HCT116 (cell line): ENCODE measurements at regions not wholly inside any gene's neighbourhood (a gene's known extent, or its start where the extent isn't known, plus 50 kb on each side); places are given as distances from the start of the nearest gene placed in this dataset.

ENCODE experiments used
- ATAC-seq: fragments of 200-7000 bp; cut with Tn5 transposase; 2 replicates; pipeline ENCODE4 v1.9.1; 2020; ENCODE audit warnings: mild to moderate bottlenecking, moderate library complexity
- BruUV-seq: library from RNA; stranded (reverse); fragments of 400-500 nt; replicated peaks from 2 replicates; lab custom pipeline; 2021; lab: Mats Ljungman, UMichigan
- CTCF ChIA-PET: fragments of 300-600 bp; sonication (Branson Sonifier 250); formaldehyde crosslinking; loops from one replicate; lab custom pipeline; 2021; ENCODE audit warnings: antibody characterized with exemption; lab: Charles Lee
- POLR2A ChIA-PET: fragments of 300-600, 350-600 bp; sonication (Branson Sonifier 250); formaldehyde crosslinking; loops from one replicate; lab custom pipeline; 2021; ENCODE audit warnings: antibody characterized with exemption; lab: Charles Lee
- RAD21 ChIA-PET, 2 experiments: fragments of 300-600 bp; sonication (Branson Sonifier 250); formaldehyde crosslinking; loops; one replicate each; lab custom pipeline; 2023; ENCODE audit warnings: low total read pairs in 2 of 2; ENCODE audit not compliant: uncharacterized antibody in 2 of 2, unreplicated experiment in 2 of 2, low non-redundant PET in 1 of 2; lab: Charles Lee
- DNase-seq: peaks from one replicate; pipeline ENCODE4 v3.0.0-alpha.2; 2010; ENCODE audit warnings: low read depth, low spot score
- H2AFZ ChIP-seq: fragments of 200-600 bp; shearing (Covaris generic), sonication (generic); 2 replicates; pipeline ENCODE4 v1.6.1; 2017; ENCODE audit warnings: low read depth, mixed run types, mixed read lengths, antibody characterized with exemption, low read length; ENCODE audit not compliant: poor library complexity, severe bottlenecking
- H3K27ac ChIP-seq: 2 replicates; pipeline ENCODE4 v1.5.1; 2012; ENCODE audit warnings: low read depth, low read length
- H3K27me3 ChIP-seq: fragments of 200-600 bp; sonication (generic); 2 replicates; pipeline ENCODE4 v1.6.1; 2016; ENCODE audit warnings: mixed run types, low read length, mixed read lengths; ENCODE audit not compliant: insufficient read depth
- H3K36me3 ChIP-seq, 2 experiments: fragments of 200-500 bp in 1 of 2; fragments of 200-600 bp in 1 of 2; sonication (Bioruptor generic) in 1 of 2; sonication (generic) in 1 of 2; 2 replicates each; pipeline versions ENCODE4 v1.5.1 to v1.6.1; 2014 to 2016; ENCODE audit warnings: low read length in 2 of 2, inconsistent platforms in 1 of 2, mixed read lengths in 1 of 2, mixed run types in 1 of 2; ENCODE audit not compliant: insufficient read depth in 2 of 2, control insufficient read depth in 1 of 2
- H3K4me1 ChIP-seq, 2 experiments: fragments of 200-600 bp in 1 of 2; sonication (generic) in 1 of 2; 2 replicates each; pipeline versions ENCODE4 v1.5.1 to v1.6.1; 2012 to 2017; ENCODE audit warnings: low read length in 2 of 2, inconsistent platforms in 1 of 2, mild to moderate bottlenecking in 1 of 2, mixed read lengths in 1 of 2, mixed run types in 1 of 2, moderate library complexity in 1 of 2; ENCODE audit not compliant: insufficient read depth in 2 of 2, control insufficient read depth in 1 of 2
- H3K4me2 ChIP-seq: fragments of 200-600 bp; sonication (generic); 2 replicates; pipeline ENCODE4 v1.6.1; 2017; ENCODE audit warnings: mixed run types, low read length, mixed read lengths
- H3K4me3 ChIP-seq, 2 experiments: fragments of 200-600 bp in 1 of 2; sonication (generic) in 1 of 2; replicated peaks in 1 of 2; 2 replicates each; pipeline ENCODE4 v1.5.1; 2011 to 2016; ENCODE audit warnings: low read length in 2 of 2, control low read depth in 1 of 2, low read depth in 1 of 2, mild to moderate bottlenecking in 1 of 2, mixed read lengths in 1 of 2, mixed run types in 1 of 2
- H3K79me2 ChIP-seq: fragments of 200-600 bp; sonication (generic); 2 replicates; pipeline ENCODE4 v1.6.1; 2017; ENCODE audit warnings: mild to moderate bottlenecking, mixed run types, low read length, moderate library complexity, mixed read lengths; ENCODE audit not compliant: insufficient read depth
- H3K9ac ChIP-seq: fragments of 200-600 bp; sonication (generic); 2 replicates; pipeline ENCODE4 v1.6.1; 2016; ENCODE audit warnings: low read length, mixed read lengths
- H3K9me2 ChIP-seq: fragments of 200-600 bp; sonication (generic), shearing (Covaris generic); 2 replicates; pipeline ENCODE4 v1.6.1; 2017; ENCODE audit warnings: mixed run types, mild to moderate bottlenecking, moderate library complexity; ENCODE audit not compliant: insufficient read depth
- H3K9me3 ChIP-seq, 2 experiments: fragments of 200-500 bp in 1 of 2; fragments of 200-600 bp in 1 of 2; sonication (Bioruptor generic) in 1 of 2; sonication (generic) in 1 of 2; 2 replicates each; pipeline ENCODE4 v1.6.1; 2014 to 2017; ENCODE audit warnings: low read length in 2 of 2, mixed read lengths in 2 of 2, inconsistent platforms in 1 of 2, low read depth in 1 of 2, mild to moderate bottlenecking in 1 of 2, mixed run types in 1 of 2, moderate library complexity in 1 of 2; ENCODE audit not compliant: control insufficient read depth in 1 of 2, insufficient read depth in 1 of 2
- H4K20me1 ChIP-seq: fragments of 200-600 bp; sonication (generic), shearing (Covaris generic); 2 replicates; pipeline ENCODE4 v1.6.1; 2017; ENCODE audit warnings: mixed run types, mild to moderate bottlenecking, moderate library complexity; ENCODE audit not compliant: insufficient read depth
- CBX3 ChIP-seq: IDR thresholded peaks from 2 replicates; pipeline ENCODE4 v1.6.1; 2012; ENCODE audit warnings: low read depth
- CEBPB ChIP-seq: IDR thresholded peaks from 2 replicates; pipeline ENCODE4 v1.6.1; 2012; ENCODE audit warnings: low read depth
- EGR1 ChIP-seq: IDR thresholded peaks from 2 replicates; pipeline ENCODE4 v1.6.1; 2012; ENCODE audit warnings: low read depth
- ELF1 ChIP-seq: IDR thresholded peaks from 2 replicates; pipeline ENCODE4 v1.6.1; 2012; ENCODE audit warnings: low read depth, borderline replicate concordance
- EZH2 ChIP-seq: fragments of 200-600 bp; sonication (generic); IDR thresholded peaks from 2 replicates; pipeline ENCODE4 v1.6.1; 2017; ENCODE audit warnings: antibody characterized with exemption, mixed run types
- EZH2phosphoT487 ChIP-seq: fragments of 200-600 bp; IDR thresholded peaks from 2 replicates; pipeline ENCODE4 v1.6.1; 2018; ENCODE audit warnings: antibody characterized with exemption, borderline replicate concordance
- FOSL1 ChIP-seq: IDR thresholded peaks from 2 replicates; pipeline ENCODE4 v1.6.1; 2012; ENCODE audit warnings: low read depth
- JUND ChIP-seq: IDR thresholded peaks from 2 replicates; pipeline ENCODE4 v1.6.1; 2012
- POLR2A ChIP-seq: IDR thresholded peaks from 2 replicates; pipeline ENCODE4 v1.7.0; 2011; ENCODE audit warnings: borderline replicate concordance; ENCODE audit not compliant: insufficient read depth, insufficient read length; ENCODE audit errors: extremely low read depth
- POLR2AphosphoS5 ChIP-seq: IDR thresholded peaks from 2 replicates; pipeline ENCODE4 v1.6.1; 2011; ENCODE audit warnings: mild to moderate bottlenecking, low read depth, low read length, moderate library complexity
- RAD21 ChIP-seq: IDR thresholded peaks from 2 replicates; pipeline ENCODE4 v1.6.1; 2012; ENCODE audit warnings: low read depth, mild to moderate bottlenecking
- SP1 ChIP-seq: IDR thresholded peaks from 2 replicates; pipeline ENCODE4 v1.6.1; 2012; ENCODE audit warnings: low read depth
- SRF ChIP-seq: IDR thresholded peaks from 2 replicates; pipeline ENCODE4 v1.6.1; 2012; ENCODE audit warnings: low read depth
- TCF7L2 ChIP-seq: IDR thresholded peaks from 2 replicates; pipeline ENCODE4 v1.7.0; 2011; ENCODE audit warnings: borderline replicate concordance, inconsistent platforms; ENCODE audit not compliant: insufficient read depth, insufficient read length; ENCODE audit errors: extremely low read depth
- YY1 ChIP-seq: IDR thresholded peaks from 2 replicates; pipeline ENCODE4 v1.6.1; 2011; ENCODE audit warnings: low read length, low read depth, moderate library complexity, mild to moderate bottlenecking; ENCODE audit not compliant: insufficient replicate concordance; ENCODE audit errors: extremely low read depth
- ZFX ChIP-seq: fragments of 450-650 bp; IDR thresholded peaks from 2 replicates; pipeline ENCODE4 v1.6.1; 2017
- intact Hi-C: fragments of 100-400 bp; cut with micrococcal nuclease; formaldehyde crosslinking; loops from 2 replicates; pipeline ENCODE4 v1.10.0; 2022
- TF ChIP-seq, protein P1 (sequence below): IDR thresholded peaks from 2 replicates; pipeline ENCODE4 v1.6.1; 2012
- TF ChIP-seq, protein P2 (sequence below): IDR thresholded peaks from 2 replicates; pipeline ENCODE4 v1.6.1; 2012; ENCODE audit warnings: low read depth
- TF ChIP-seq, protein P3 (sequence below): IDR thresholded peaks from 2 replicates; pipeline ENCODE4 v1.6.1; 2012
- TF ChIP-seq, protein P4 (sequence below): IDR thresholded peaks from 2 replicates; pipeline ENCODE4 v1.6.1; 2011; ENCODE audit warnings: mild to moderate bottlenecking, low read length, moderate library complexity; ENCODE audit not compliant: insufficient replicate concordance; ENCODE audit errors: extremely low read depth

DNA sequence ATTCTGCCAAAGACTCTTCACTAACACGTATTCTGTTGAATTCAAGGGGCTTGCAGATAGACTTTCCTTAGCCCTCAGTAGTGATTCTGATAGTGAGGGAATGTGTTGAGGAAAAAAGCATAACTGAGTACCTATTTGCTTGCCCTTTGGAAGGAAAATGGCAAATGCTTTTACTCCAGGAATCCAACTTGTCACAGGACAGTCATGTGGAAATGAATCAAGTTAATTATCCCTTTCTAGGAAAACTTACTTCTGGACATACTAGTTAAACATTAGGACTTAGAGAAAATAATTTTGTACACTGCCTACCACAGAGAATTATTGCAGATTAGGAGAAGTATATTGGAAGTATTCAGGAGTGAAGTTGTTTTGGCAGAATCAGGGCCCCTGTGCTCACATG is 148.9 kb upstream of the SLC13A1 start:
- no peaks in the 10 kb centered on the region for H3K79me2 ChIP-seq
- intact Hi-C loops = no loop called here
- POLR2A ChIA-PET = no interaction called here

More for the DNA sequence above, 148.9 kb upstream of the SLC13A1 start:
- Histone ChIP-seq H3K9me2 (no peaks in the 10 kb centered on the region), H2AFZ (no peak overlapping the region), H3K36me3 (no peaks in the 10 kb centered on the region), H3K4me1 (peaks cover 0 to 5% of the 10 kb centered on the region in 2 experiments; a peak in 1 of 4 replicates), H3K27me3 (no peaks in the 10 kb centered on the region), H3K27ac (no peak overlapping the region), H4K20me1 (no peaks in the 10 kb centered on the region), H3K4me3 (no peak overlapping the region), H3K9ac (no peak overlapping the region), H3K9me3 (no peaks in the 10 kb centered on the region), H3K4me2 (no peak overlapping the region)
- TF ChIP-seq SP1 (no peak), SRF (no peak), EGR1 (no peak), EZH2phosphoT487 (no peak), EZH2 (no peak), POLR2A (no peak), RAD21 (no peak), TCF7L2 (no peak), POLR2AphosphoS5 (no peak), FOSL1 (no peak), ZFX (no peak), CBX3 (no peak), JUND (no peak), YY1 (no peak), ELF1 (no peak), CEBPB (no peak)
- TF ChIP-seq, protein P1, sequence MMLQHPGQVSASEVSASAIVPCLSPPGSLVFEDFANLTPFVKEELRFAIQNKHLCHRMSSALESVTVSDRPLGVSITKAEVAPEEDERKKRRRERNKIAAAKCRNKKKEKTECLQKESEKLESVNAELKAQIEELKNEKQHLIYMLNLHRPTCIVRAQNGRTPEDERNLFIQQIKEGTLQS = no peak
- TF ChIP-seq, protein P2, sequence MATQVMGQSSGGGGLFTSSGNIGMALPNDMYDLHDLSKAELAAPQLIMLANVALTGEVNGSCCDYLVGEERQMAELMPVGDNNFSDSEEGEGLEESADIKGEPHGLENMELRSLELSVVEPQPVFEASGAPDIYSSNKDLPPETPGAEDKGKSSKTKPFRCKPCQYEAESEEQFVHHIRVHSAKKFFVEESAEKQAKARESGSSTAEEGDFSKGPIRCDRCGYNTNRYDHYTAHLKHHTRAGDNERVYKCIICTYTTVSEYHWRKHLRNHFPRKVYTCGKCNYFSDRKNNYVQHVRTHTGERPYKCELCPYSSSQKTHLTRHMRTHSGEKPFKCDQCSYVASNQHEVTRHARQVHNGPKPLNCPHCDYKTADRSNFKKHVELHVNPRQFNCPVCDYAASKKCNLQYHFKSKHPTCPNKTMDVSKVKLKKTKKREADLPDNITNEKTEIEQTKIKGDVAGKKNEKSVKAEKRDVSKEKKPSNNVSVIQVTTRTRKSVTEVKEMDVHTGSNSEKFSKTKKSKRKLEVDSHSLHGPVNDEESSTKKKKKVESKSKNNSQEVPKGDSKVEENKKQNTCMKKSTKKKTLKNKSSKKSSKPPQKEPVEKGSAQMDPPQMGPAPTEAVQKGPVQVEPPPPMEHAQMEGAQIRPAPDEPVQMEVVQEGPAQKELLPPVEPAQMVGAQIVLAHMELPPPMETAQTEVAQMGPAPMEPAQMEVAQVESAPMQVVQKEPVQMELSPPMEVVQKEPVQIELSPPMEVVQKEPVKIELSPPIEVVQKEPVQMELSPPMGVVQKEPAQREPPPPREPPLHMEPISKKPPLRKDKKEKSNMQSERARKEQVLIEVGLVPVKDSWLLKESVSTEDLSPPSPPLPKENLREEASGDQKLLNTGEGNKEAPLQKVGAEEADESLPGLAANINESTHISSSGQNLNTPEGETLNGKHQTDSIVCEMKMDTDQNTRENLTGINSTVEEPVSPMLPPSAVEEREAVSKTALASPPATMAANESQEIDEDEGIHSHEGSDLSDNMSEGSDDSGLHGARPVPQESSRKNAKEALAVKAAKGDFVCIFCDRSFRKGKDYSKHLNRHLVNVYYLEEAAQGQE = no peak
- TF ChIP-seq, protein P3, sequence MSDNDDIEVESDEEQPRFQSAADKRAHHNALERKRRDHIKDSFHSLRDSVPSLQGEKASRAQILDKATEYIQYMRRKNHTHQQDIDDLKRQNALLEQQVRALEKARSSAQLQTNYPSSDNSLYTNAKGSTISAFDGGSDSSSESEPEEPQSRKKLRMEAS = no peak
- TF ChIP-seq, protein P4, sequence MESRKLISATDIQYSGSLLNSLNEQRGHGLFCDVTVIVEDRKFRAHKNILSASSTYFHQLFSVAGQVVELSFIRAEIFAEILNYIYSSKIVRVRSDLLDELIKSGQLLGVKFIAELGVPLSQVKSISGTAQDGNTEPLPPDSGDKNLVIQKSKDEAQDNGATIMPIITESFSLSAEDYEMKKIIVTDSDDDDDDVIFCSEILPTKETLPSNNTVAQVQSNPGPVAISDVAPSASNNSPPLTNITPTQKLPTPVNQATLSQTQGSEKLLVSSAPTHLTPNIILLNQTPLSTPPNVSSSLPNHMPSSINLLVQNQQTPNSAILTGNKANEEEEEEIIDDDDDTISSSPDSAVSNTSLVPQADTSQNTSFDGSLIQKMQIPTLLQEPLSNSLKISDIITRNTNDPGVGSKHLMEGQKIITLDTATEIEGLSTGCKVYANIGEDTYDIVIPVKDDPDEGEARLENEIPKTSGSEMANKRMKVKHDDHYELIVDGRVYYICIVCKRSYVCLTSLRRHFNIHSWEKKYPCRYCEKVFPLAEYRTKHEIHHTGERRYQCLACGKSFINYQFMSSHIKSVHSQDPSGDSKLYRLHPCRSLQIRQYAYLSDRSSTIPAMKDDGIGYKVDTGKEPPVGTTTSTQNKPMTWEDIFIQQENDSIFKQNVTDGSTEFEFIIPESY = no peak
- ATAC-seq (no peak), DNase-seq (no peak)
- ChIA-PET CTCF (no interaction called here), RAD21 (no interaction called here)
- BruUV-seq = no TSS peak
